H7 (cell line): ENCODE measurements at regions not wholly inside any gene's neighbourhood (a gene's known extent, or its start where the extent isn't known, plus 50 kb on each side); places are given as distances from the start of the nearest gene placed in this dataset.

ENCODE experiments used
- DNase-seq: peaks from one replicate; pipeline ENCODE4 v3.0.0; 2012
- H3K27me3 ChIP-seq: 2 replicates; pipeline ENCODE4 v1.6.0; 2011; ENCODE audit warnings: mild to moderate bottlenecking, low read length; ENCODE audit not compliant: control insufficient read depth, insufficient read depth
- H3K36me3 ChIP-seq: replicated peaks from 2 replicates; pipeline ENCODE4 v1.5.1; 2011; ENCODE audit warnings: low read length; ENCODE audit not compliant: control insufficient read depth, insufficient read depth
- H3K4me3 ChIP-seq: 2 replicates; pipeline ENCODE4 v1.5.1; 2011; ENCODE audit warnings: low read depth, mild to moderate bottlenecking, control low read depth, low read length, moderate library complexity; ENCODE audit not compliant: insufficient read depth

DNA sequence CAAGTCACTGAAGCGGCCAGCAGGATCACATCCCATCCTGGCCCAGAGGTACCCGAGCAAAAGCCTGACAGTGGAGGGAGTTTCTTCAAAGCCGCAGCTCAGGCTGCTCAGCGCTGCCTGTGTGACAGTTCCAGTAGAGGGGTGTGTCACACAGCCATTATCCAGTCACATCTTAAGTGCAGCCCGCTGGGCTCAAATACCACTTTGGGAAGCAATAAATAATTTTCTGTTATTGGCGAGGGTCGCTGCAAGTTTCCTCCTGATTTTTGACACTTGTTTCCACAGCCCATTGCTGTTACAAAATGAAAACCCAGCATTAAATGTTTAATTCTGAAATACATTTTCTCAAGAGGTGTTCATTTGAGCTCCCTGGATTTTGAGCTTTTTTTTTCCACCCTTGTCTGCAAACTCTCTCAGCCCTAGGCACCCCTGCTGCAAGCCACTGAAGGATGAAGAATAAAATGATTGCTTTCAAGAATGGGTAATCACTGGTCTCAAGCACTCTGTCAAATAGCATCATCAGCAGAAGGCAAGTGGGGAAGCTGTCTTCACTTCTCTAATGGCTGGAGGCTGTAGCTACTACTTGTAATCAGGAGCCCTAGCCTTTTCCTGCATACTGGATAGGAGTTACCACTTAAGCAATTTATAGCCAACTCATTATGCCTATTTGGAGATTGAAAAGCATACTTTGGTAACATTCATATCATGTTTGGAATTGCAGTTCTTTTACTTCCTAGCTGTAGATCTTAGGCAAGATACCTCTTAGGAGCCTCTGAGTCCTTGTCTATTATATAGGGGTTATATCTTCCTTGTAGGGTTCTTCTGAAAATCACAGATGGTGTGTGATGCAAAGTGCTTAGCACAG lies 373.7 kb downstream of the METTL15 start:
- Histone ChIP-seq H3K4me3 (no peak overlapping the region), H3K36me3 (no peaks in the 10 kb centered on the region), H3K27me3 (no peaks in the 10 kb centered on the region)
- no peak for DNase-seq

DNA sequence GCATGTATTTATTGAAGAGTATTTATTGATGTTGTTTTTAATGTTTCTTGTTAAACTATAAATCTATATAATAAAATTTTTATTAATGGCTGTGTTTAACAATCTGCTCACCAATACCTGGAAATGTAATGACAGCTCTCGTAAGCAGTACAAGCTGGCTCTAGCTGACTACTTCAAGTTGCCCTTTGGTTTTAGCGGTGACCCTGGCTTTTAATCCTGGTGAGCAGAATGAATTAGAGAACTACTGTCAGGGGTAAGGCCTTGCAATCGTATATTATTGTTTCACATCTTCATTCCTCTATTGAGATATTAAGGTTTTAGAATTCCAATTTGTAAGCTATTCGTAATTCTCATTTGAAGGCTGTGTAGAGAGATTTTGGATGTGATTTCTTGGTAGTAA lies 372.2 kb downstream of the METTL15 start:
- Histone ChIP-seq H3K4me3 (no peak overlapping the region), H3K36me3 (no peaks in the 10 kb centered on the region), H3K27me3 (no peaks in the 10 kb centered on the region)
- no peak for DNase-seq

DNA sequence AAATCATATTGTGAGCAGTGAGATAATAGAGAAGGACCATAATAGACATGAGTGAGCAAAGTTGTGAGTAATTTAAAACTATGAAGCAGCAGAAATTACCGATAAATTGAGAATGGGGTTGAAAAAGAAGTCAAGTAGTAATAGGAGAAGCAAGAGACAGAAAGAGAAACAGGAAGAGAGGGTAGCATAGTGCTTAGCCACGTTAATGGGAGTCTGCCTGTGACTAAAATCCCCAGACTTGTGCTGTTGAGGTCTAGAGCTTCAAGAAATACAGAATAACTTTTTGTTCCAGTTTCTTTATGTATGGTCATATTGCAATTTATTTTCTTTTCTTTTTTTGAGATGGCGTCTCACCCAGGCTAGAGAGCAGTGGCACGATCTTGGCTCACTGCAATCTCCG lies 368.7 kb downstream of the METTL15 start:
- Histone ChIP-seq H3K4me3 (no peak overlapping the region), H3K36me3 (no peaks in the 10 kb centered on the region), H3K27me3 (no peaks in the 10 kb centered on the region)
- DNase-seq = no peak

DNA sequence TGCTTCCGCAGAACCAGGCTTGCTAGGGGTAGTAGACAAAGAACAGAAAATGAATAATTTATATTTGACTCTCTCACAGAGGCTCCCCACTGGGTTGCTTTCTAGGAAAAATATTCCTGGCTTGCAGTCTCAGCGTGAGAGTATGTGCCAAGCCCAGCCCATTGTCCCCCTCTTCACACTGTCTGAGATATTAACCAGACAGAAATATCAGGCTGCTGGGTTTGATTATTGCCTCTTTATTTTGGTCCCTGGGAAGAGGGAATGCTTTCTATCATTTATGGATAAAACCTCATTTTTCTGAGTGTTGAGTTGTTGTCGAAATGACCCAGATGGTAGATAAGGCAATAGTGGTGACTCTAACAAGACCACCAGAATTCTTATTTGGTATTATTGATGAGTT lies 367.9 kb downstream of the METTL15 start:
- no peak for DNase-seq

DNA sequence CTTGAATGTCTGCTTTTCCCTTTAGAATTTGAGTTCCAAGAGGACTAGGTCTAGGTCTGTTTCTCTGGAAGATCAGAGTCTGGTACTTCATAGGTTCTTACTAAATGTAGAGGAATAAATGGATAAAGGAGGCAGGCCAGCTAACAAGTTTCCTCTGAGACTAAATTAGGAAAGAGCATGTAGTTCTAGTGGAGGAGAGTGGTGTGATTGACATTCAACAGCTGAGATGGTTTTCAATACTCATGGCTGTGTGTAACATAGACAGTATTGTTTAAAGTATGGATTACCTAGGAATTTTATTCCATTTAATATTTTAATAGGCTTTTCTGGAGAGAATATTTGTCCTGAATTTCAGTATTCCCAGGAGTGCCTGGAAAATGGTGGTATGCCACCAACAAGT lies 364.7 kb downstream of the METTL15 start:
- no peak overlapping the region for H3K4me3 ChIP-seq
- no peaks in the 10 kb centered on the region for H3K27me3 ChIP-seq
- no peak for DNase-seq
- H3K36me3 ChIP-seq = no peaks in the 10 kb centered on the region

More for the DNA sequence above, 367.9 kb downstream of the METTL15 start:
- Histone ChIP-seq H3K4me3 (no peak overlapping the region), H3K27me3 (no peaks in the 10 kb centered on the region), H3K36me3 (no peaks in the 10 kb centered on the region)

DNA sequence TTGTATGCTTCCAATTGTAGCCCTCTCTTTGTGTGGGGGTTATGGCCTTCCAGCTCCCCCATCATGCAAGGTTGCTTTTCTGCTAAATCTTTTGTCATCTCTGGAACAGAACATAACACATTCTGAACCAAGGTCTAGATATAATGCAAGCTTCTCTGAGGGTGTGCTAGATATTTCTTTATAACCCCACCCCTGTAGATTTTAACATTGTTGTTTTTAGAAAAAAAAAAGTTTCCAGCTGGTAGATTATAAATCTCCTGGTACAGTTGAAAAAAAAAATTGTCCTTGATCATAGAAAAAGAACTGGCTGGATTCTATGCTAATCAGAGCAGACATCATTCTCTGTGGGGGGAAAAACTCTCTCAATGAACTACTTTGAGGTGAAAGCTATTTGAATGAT lies 363.3 kb downstream of the METTL15 start:
- no peak for DNase-seq
- no peaks in the 10 kb centered on the region for H3K27me3 ChIP-seq
- H3K36me3 ChIP-seq = no peaks in the 10 kb centered on the region
- H3K4me3 ChIP-seq = no peak overlapping the region

DNA sequence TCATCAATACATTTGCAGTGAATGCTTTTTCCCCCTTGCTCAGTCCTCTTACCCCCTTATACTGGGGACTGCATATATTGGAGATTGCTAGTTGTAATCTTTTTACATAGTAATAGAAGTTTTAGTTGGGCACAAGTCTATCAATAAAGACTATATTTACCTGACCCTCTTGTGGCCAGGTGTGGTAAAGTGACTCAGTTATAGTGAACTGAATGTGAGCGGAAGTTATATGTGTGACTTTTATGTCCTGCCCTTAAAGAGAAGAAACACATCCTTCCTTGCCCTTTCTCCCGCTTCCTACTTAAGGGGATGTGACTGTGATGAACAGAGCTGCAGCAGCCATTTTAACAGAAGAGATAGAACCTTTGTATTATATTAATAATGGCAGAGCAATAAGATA lies 362.0 kb downstream of the METTL15 start:
- H3K27me3 ChIP-seq = no peaks in the 10 kb centered on the region
- H3K4me3 ChIP-seq = no peak overlapping the region
- no peaks in the 10 kb centered on the region for H3K36me3 ChIP-seq
- DNase-seq = no peak

DNA sequence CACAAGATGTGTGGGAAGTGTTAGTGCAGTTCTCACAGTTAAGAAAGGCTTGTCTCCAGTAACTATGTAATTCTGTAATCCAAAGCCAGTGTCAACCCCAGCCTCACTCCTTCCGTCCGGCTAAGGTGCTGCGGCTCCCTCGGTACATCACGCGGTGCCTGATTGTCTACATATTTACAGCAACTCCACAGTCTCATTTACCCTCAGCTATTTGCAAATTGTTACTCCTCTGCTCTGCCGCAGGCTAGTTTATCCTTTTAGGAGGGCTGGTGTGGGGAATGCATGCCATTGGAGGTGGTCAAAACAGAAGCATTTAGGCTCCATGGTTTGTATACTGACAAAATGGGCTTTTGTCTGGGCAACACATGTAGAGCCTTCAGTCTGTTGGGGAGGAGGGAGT lies 358.3 kb downstream of the METTL15 start:
- no peak for DNase-seq
- Histone ChIP-seq H3K27me3 (no peaks in the 10 kb centered on the region), H3K36me3 (no peaks in the 10 kb centered on the region), H3K4me3 (no peak overlapping the region)

DNA sequence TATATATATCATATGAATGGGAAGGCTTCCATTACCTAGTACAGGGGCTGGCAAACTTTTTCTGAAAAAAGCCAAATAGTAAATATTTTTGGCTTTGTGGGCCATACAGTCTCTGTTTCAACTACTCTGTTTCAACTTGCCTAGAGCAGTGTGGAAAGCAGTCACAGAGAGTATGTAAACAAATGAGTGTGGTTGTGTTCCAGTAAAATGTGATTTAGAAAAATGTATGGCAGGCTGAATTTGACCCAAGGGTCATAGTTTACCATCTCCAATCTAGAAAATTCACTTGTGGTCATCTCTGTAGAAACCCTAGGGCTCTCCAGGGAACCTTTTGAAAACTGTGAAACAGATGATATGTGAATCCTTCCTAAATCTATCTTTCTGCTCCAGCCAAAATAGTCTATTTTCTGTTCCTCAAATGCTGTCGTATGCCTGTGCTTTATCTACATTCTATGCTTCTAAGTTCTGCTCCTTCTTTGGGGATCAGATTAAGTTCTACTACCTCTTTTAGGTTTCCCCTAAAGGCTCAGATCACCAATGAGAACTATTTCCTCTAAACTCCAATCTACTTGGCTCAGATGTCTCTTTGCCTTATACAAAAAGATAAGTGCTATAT lies 356.2 kb downstream of the METTL15 start:
- no peak overlapping the region for H3K4me3 ChIP-seq
- H3K36me3 ChIP-seq = no peaks in the 10 kb centered on the region
- no peak for DNase-seq

DNA sequence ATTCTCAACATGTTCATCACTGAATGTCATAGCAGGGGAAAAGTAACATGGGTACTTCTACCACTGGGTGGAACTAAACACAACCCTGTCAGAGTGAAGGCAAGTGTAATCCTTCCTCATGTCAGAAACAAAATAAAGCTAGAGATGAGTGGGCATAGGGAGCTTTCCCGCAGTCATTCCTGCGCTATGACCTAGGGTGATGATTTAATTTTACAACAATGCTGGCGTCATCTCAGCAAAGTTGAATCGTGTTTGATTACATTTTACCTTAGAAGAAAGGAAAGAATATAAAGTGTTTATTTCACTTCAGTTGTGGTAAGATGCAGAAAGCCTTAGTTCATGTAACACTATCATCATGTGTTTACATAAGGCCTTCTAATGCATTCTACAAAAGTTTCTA lies 355.6 kb downstream of the METTL15 start:
- Histone ChIP-seq H3K36me3 (no peaks in the 10 kb centered on the region), H3K4me3 (no peak overlapping the region), H3K27me3 (no peaks in the 10 kb centered on the region)
- DNase-seq = no peak

More for the DNA sequence above, 356.2 kb downstream of the METTL15 start:
- H3K27me3 ChIP-seq = no peaks in the 10 kb centered on the region

DNA sequence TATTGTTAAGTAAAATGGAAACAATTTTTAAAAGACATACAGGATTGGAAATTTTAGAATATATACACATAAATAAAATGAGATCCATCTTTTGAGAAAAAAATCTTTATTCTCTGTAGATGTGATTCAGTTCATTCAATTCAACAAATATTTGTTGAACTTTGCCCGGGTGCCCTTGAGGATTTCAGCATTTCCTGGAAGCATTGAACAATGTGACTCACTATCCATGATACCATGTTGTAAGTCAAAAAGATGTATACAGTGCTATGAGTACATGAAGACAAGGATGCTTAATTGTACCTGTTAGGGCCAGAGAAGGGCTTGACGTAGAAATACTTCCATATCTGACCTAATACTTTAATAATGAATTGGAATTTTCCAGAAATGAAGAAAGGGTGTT lies 353.7 kb downstream of the METTL15 start:
- no peak overlapping the region for H3K4me3 ChIP-seq
- no peaks in the 10 kb centered on the region for H3K36me3 ChIP-seq
- no peak for DNase-seq
- H3K27me3 ChIP-seq = no peaks in the 10 kb centered on the region

DNA sequence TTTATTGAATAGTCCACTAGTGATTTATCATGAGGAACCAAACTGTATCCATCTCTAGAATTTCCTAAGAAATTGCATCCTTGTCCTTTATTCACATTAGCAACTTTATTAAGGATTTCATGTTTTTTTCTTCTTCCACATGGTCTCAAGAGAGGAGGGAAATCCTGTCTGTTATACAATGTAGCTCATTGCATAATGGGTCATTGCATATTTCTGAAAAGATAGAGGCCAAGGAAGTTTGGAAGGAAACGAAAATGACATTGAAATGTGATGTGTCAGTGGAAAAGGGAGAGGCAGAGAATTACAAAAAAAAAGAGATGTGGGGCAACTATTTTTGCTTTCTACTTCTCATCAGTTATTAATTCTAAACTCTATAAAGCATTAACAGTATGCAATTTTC lies 353.1 kb downstream of the METTL15 start:
- Histone ChIP-seq H3K36me3 (no peaks in the 10 kb centered on the region), H3K4me3 (no peak overlapping the region), H3K27me3 (no peaks in the 10 kb centered on the region)
- no peak for DNase-seq

DNA sequence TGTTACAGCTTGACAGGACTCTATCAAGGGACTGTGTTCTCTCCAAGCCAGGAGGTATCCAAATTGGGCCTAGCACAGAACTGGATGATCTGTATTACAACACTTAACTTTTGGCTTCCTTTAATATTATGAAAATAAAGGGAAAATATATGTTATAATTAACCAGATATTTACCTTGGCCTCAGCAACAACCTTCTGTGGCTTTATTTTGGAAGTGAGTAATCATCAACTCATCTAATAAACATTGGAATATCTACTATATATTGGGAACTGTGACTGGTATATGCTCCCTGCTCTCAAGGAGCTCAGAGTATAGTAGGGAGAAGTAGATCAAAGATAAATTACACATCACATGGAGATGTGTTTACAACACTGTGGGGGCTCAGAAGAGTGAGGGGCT lies 352.2 kb downstream of the METTL15 start:
- no peak for DNase-seq
- Histone ChIP-seq H3K36me3 (no peaks in the 10 kb centered on the region), H3K27me3 (no peaks in the 10 kb centered on the region), H3K4me3 (no peak overlapping the region)

DNA sequence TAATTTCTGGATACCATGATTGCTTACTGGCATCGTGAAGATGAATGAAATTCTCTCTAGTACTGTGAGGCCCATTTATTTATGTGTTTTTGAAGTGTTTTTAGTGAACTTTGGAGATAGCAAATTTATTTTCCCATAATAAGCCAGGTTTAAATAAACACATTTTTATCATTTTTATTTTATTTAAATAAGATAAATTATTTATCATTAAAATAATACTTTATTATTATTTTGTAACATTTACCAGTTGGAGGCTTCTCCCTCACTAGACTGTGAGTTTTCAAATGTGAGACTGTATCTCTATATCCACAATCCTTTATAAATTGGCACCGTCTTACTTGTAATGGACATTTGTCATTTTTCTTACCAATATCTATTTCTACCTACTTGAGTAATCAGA lies 351.7 kb downstream of the METTL15 start:
- Histone ChIP-seq H3K36me3 (no peaks in the 10 kb centered on the region), H3K4me3 (no peak overlapping the region), H3K27me3 (no peaks in the 10 kb centered on the region)
- no peak for DNase-seq

DNA sequence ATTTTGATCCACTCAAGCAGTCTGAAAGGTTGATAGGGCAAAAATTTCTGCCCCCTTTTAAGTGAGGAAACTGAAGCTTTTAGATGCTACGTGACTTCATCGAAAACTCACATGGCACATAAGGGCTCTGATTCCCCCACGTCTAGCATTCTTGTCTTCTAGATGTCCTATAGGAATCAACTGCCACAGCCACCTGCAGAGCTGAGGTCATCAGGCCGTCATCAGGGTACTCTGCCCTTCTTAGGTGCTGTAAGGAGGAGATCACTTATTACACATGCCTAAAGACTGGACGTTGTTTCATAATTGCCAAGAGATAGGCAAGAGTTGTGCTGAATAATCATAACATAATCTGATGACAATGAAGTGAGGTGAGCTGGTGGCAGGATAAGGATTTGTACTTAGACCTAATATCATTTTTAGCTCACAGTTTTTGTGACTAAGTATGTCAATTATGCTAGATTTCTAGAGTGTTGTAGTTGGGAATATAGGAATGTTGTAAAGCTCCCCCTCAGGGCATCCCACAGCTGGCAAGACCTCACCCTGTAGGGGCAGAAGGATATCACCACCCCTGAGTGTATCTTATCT lies 349.4 kb downstream of the METTL15 start:
- DNase-seq = no peak
- no peaks in the 10 kb centered on the region for H3K27me3 ChIP-seq

More for the DNA sequence above, 349.4 kb downstream of the METTL15 start:
- no peaks in the 10 kb centered on the region for H3K36me3 ChIP-seq
- no peak overlapping the region for H3K4me3 ChIP-seq
